Neural crest cell (in vitro differentiated cells): ENCODE measurements at regions not wholly inside any gene's neighbourhood (a gene's known extent, or its start where the extent isn't known, plus 50 kb on each side); places are given as distances from the start of the nearest gene placed in this dataset.

ENCODE experiments used
- DNase-seq: peaks from one replicate; pipeline ENCODE4 v3.0.0; 2021; ENCODE audit warnings: low read depth, mixed read lengths, low spot score
- H3K27ac Mint-ChIP-seq: one replicate; pipeline ENCODE4 v1.8.0; 2021; ENCODE audit warnings: mild to moderate bottlenecking, mixed read lengths; ENCODE audit not compliant: unreplicated experiment
- H3K27me3 Mint-ChIP-seq: 2 replicates; pipeline ENCODE4 v1.8.0; 2021; ENCODE audit warnings: low read depth, mild to moderate bottlenecking, mixed read lengths
- H3K36me3 Mint-ChIP-seq: 2 replicates; pipeline ENCODE4 v1.8.0; 2021; ENCODE audit warnings: low read depth, mild to moderate bottlenecking, mixed read lengths
- H3K4me1 Mint-ChIP-seq: 2 replicates; pipeline ENCODE4 v1.8.0; 2021; ENCODE audit warnings: mixed read lengths
- H3K4me3 Mint-ChIP-seq: one replicate; pipeline ENCODE4 v1.8.0; 2021; ENCODE audit warnings: mild to moderate bottlenecking, mixed read lengths
- H3K9me3 Mint-ChIP-seq: 2 replicates; pipeline ENCODE4 v1.8.0; 2021; ENCODE audit warnings: mixed read lengths
- CTCF ChIP-seq: fragments of 200-600 bp; sonication (generic); conservative IDR thresholded peaks from 2 replicates; pipeline ENCODE4 v1.5.0; 2021; ENCODE audit warnings: antibody characterized with exemption, mild to moderate bottlenecking

GRCh38 chr11:27848423-27848822, 148.2 kb upstream of the BDNF start:
- H3K4me1 Mint-ChIP-seq: peaks cover 3% of the 10 kb centered on the region
- no peaks in the 10 kb centered on the region for H3K9me3 Mint-ChIP-seq
- no peak overlapping the region for H3K27ac Mint-ChIP-seq
- TF ChIP-seq CTCF: no peak
- no peaks in the 10 kb centered on the region for H3K36me3 Mint-ChIP-seq
- H3K27me3 Mint-ChIP-seq: peaks cover 29% of the 10 kb centered on the region
- DNase-seq: no peak
- H3K4me3 Mint-ChIP-seq: no peak overlapping the region

- H3K9me3 Mint-ChIP-seq: no peaks in the 10 kb centered on the region
- peaks cover 3% of the 10 kb centered on the region for H3K4me1 Mint-ChIP-seq
- DNase-seq: no peak
- no peaks in the 10 kb centered on the region for H3K36me3 Mint-ChIP-seq
- TF ChIP-seq CTCF: no peak
- no peak overlapping the region for H3K27ac Mint-ChIP-seq
- peaks cover 22% of the 10 kb centered on the region for H3K27me3 Mint-ChIP-seq
- no peak overlapping the region for H3K4me3 Mint-ChIP-seq
Observed at GRCh38 chr11:27847496-27847895, 147.2 kb upstream of the BDNF start.

DNA sequence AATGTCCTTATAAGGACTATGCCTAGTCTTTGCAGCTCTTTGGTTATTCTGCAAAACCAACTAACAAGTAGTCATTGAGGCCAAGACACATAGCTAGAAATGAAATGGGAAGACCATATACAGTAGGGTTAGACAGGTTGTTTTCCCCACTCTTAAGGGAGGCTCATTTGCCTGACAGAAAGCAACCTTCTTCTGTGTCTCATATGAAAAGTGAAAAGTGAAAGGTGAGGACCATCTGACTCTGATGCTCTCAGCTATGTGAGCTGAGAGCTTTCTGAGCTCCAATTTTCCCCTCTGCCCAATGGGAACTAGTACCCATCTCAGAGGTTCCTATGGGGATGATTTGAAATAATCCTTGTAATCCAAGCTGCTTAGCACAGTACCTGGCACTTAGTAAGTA, 142.0 kb upstream of the BDNF start:
- no peaks in the 10 kb centered on the region for H3K4me1 Mint-ChIP-seq
- TF ChIP-seq CTCF: no peak
- DNase-seq: no peak
- H3K9me3 Mint-ChIP-seq: no peaks in the 10 kb centered on the region
- H3K36me3 Mint-ChIP-seq: no peaks in the 10 kb centered on the region
- peaks cover 20% of the 10 kb centered on the region for H3K27me3 Mint-ChIP-seq
- H3K4me3 Mint-ChIP-seq: no peak overlapping the region
- H3K27ac Mint-ChIP-seq: no peak overlapping the region

DNA sequence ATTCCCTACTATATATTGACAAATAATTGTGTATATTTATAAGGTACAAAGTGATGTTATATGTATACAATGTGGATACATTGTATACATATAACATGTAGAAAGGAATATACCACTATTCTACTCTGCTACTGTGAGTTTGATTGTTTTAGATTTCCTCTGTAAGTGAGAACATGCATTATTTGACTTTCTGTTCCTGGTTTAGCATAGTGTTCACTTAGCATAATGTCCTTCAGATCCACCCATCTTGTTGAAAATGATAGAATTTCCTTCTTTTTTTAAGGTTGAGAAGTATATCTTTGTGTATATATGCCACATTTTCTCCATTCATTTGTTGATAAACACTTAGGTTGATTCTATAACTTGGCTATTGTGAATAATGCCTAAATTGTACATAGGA, 140.8 kb upstream of the BDNF start:
- DNase-seq: no peak
- Mint-ChIP-seq H3K9me3 (no peaks in the 10 kb centered on the region), H3K36me3 (no peaks in the 10 kb centered on the region), H3K4me3 (no peak overlapping the region), H3K27ac (no peak overlapping the region), H3K27me3 (peaks cover 21% of the 10 kb centered on the region), H3K4me1 (no peaks in the 10 kb centered on the region)
- no peak for TF ChIP-seq CTCF

GRCh38 chr11:27839226-27839913, 139.1 kb upstream of the BDNF start:
- H3K9me3 Mint-ChIP-seq: no peaks in the 10 kb centered on the region
- TF ChIP-seq CTCF: peak; percentile 49
- H3K27ac Mint-ChIP-seq: no peak overlapping the region
- no peaks in the 10 kb centered on the region for H3K4me1 Mint-ChIP-seq
- no peak for DNase-seq
- H3K4me3 Mint-ChIP-seq: no peak overlapping the region
- H3K27me3 Mint-ChIP-seq: peaks cover 19% of the 10 kb centered on the region
- no peaks in the 10 kb centered on the region for H3K36me3 Mint-ChIP-seq

- no peak for TF ChIP-seq CTCF
- no peak for DNase-seq
- no peaks in the 10 kb centered on the region for H3K9me3 Mint-ChIP-seq
- H3K27ac Mint-ChIP-seq: no peak overlapping the region
- H3K36me3 Mint-ChIP-seq: no peaks in the 10 kb centered on the region
- H3K27me3 Mint-ChIP-seq: peaks cover 23% of the 10 kb centered on the region
- H3K4me3 Mint-ChIP-seq: no peak overlapping the region
- H3K4me1 Mint-ChIP-seq: no peaks in the 10 kb centered on the region
Observed at GRCh38 chr11:27838674-27839073, 138.4 kb upstream of the BDNF start.
